ENCODE measurements at regions not wholly inside any gene's neighbourhood (a gene's known extent, or its start where the extent isn't known, plus 50 kb on each side); places are given as distances from the start of the nearest gene placed in this dataset.

GRCh38 chrX:129139837-129140598 lies 383.3 kb downstream of the SMARCA1 start:
- TF ChIP-seq CTCF (conservative IDR thresholded peaks at IDR 0.05; ENCODE audit: low read depth, low read length): no peak
- DNase-seq (ENCODE audit: low read depth): no peak
- H3K4me3 ChIP-seq (ENCODE audit: low read depth, low read length): no peak overlapping the region

- H3K4me3 ChIP-seq (ENCODE audit: low read depth, low read length): no peak overlapping the region
- no peak for DNase-seq (ENCODE audit: low read depth)
- TF ChIP-seq CTCF (conservative IDR thresholded peaks at IDR 0.05; ENCODE audit: low read depth, low read length): no peak
These were observed 398.0 kb downstream of the SMARCA1 start for GRCh38 chrX:129125122-129125914.

- no peak overlapping the region for H3K4me3 ChIP-seq (ENCODE audit: low read depth, low read length)
- DNase-seq (ENCODE audit: low read depth): no peak
- no peak for TF ChIP-seq CTCF (conservative IDR thresholded peaks at IDR 0.05; ENCODE audit: low read depth, low read length)
These were observed 399.5 kb downstream of the SMARCA1 start for GRCh38 chrX:129123795-129124194.

- H3K4me3 ChIP-seq (ENCODE audit: low read depth, low read length): no peak overlapping the region
- DNase-seq (ENCODE audit: low read depth): no peak
- TF ChIP-seq CTCF (conservative IDR thresholded peaks at IDR 0.05; ENCODE audit: low read depth, low read length): no peak
These were observed 406.4 kb downstream of the SMARCA1 start for GRCh38 chrX:129116676-129117470.

- no peak for DNase-seq (ENCODE audit: low read depth)
- no peak for TF ChIP-seq CTCF (conservative IDR thresholded peaks at IDR 0.05; ENCODE audit: low read depth, low read length)
- no peak overlapping the region for H3K4me3 ChIP-seq (ENCODE audit: low read depth, low read length)
These were observed 407.4 kb downstream of the SMARCA1 start for GRCh38 chrX:129115935-129116334.

- no peak for DNase-seq (ENCODE audit: low read depth)
- no peak overlapping the region for H3K4me3 ChIP-seq (ENCODE audit: low read depth, low read length)
- peak; percentile 47 for TF ChIP-seq CTCF (conservative IDR thresholded peaks at IDR 0.05; ENCODE audit: low read depth, low read length)
These were observed 408.2 kb downstream of the SMARCA1 start for GRCh38 chrX:129115104-129115503.

Data from epithelial cell of proximal tubule (primary cell).